Neural cell (in vitro differentiated cells): ENCODE measurements at regions not wholly inside any gene's neighbourhood (a gene's known extent, or its start where the extent isn't known, plus 50 kb on each side); places are given as distances from the start of the nearest gene placed in this dataset.

Experiments
- H2AFZ ChIP-seq: fragments of 200-600, 300-800 bp; sonication (generic), shearing (Covaris generic); 2 replicates; pipeline ENCODE4 v1.6.0; 2014; ENCODE audit warnings: low read depth, mild to moderate bottlenecking, antibody characterized with exemption, low read length, moderate library complexity
- H3F3A ChIP-seq: fragments of 200-600 bp; shearing (Covaris generic); 2 replicates; pipeline ENCODE4 v1.6.1; 2016; ENCODE audit warnings: mild to moderate bottlenecking, moderate library complexity, mixed read lengths, antibody characterized with exemption, low read length; ENCODE audit not compliant: insufficient read depth, poor library complexity, severe bottlenecking
- H3K27ac ChIP-seq: fragments of 200-600, 300-800 bp; sonication (generic), shearing (Covaris generic); 2 replicates; pipeline ENCODE4 v1.5.1; 2014; ENCODE audit warnings: mild to moderate bottlenecking, low read length, moderate library complexity
- H3K27me3 ChIP-seq: fragments of 300-800, 200-600 bp; sonication (generic), shearing (Covaris generic); 2 replicates; pipeline ENCODE4 v1.6.0; 2014; ENCODE audit warnings: mild to moderate bottlenecking, low read depth, low read length, moderate library complexity; ENCODE audit not compliant: insufficient read depth
- H3K36me3 ChIP-seq: fragments of 300-800, 200-600 bp; sonication (generic), shearing (Covaris generic); 2 replicates; pipeline ENCODE4 v1.5.1; 2014; ENCODE audit warnings: mild to moderate bottlenecking, antibody characterized with exemption, low read length, moderate library complexity; ENCODE audit not compliant: insufficient read depth
- H3K4me2 ChIP-seq: fragments of 300-800, 200-600 bp; sonication (generic), shearing (Covaris generic); 2 replicates; pipeline ENCODE4 v1.6.0; 2014; ENCODE audit warnings: mild to moderate bottlenecking, low read length
- H3K4me3 ChIP-seq: fragments of 300-800, 200-600 bp; sonication (generic), shearing (Covaris generic); 2 replicates; pipeline ENCODE4 v1.5.1; 2014; ENCODE audit warnings: mild to moderate bottlenecking, low read length, moderate library complexity
- H3K79me2 ChIP-seq: fragments of 200-600 bp; shearing (Covaris generic); replicated peaks from 2 replicates; pipeline ENCODE4 v1.6.0; 2014; ENCODE audit warnings: mild to moderate bottlenecking, low read length, moderate library complexity; ENCODE audit not compliant: insufficient read depth
- H3K9ac ChIP-seq: fragments of 300-800, 200-600 bp; sonication (generic), shearing (Covaris generic); 2 replicates; pipeline ENCODE4 v1.6.1; 2016; ENCODE audit warnings: mild to moderate bottlenecking, low read length, mixed read lengths
- H3K9me2 ChIP-seq: fragments of 200-600 bp; shearing (Covaris generic); 2 replicates; pipeline ENCODE4 v1.6.1; 2016; ENCODE audit warnings: mild to moderate bottlenecking, low read length, mixed read lengths; ENCODE audit not compliant: insufficient read depth
- H3K9me3 ChIP-seq: fragments of 200-600, 300-800 bp; sonication (generic), shearing (Covaris generic); 2 replicates; pipeline ENCODE4 v1.6.1; 2016; ENCODE audit warnings: mild to moderate bottlenecking, mixed run types, low read length, moderate library complexity, mixed read lengths
- H4K20me1 ChIP-seq: fragments of 200-600 bp; shearing (Covaris generic); 2 replicates; pipeline ENCODE4 v1.6.1; 2016; ENCODE audit warnings: mild to moderate bottlenecking, mixed run types; ENCODE audit not compliant: insufficient read depth
- CTCF ChIP-seq: fragments of 450-650 bp; IDR thresholded peaks from 2 replicates; pipeline ENCODE4 v1.5.1; 2014; ENCODE audit warnings: antibody characterized with exemption, mild to moderate bottlenecking, moderate library complexity; ENCODE audit not compliant: poor library complexity, severe bottlenecking
- EP300 ChIP-seq: fragments of 450-650 bp; conservative IDR thresholded peaks from 2 replicates; pipeline ENCODE4 v1.6.1; 2014; ENCODE audit warnings: antibody characterized with exemption, mild to moderate bottlenecking, moderate library complexity; ENCODE audit not compliant: poor library complexity, severe bottlenecking
- EZH2 ChIP-seq: fragments of 200-600, 300-800 bp; shearing (Covaris generic), sonication (generic); IDR thresholded peaks from 2 replicates; pipeline ENCODE4 v1.6.1; 2014; ENCODE audit warnings: antibody characterized with exemption, low read length, borderline replicate concordance, mild to moderate bottlenecking; ENCODE audit not compliant: insufficient read depth, poor library complexity, severe bottlenecking
- MXI1 ChIP-seq: fragments of 450-650 bp; conservative IDR thresholded peaks from 2 replicates; pipeline ENCODE4 v1.6.1; 2014; ENCODE audit warnings: antibody characterized with exemption, mild to moderate bottlenecking; ENCODE audit not compliant: poor library complexity, severe bottlenecking
- POLR2AphosphoS5 ChIP-seq: IDR thresholded peaks from 2 replicates; pipeline ENCODE4 v1.6.1; 2012
- RAD21 ChIP-seq: fragments of 450-650 bp; conservative IDR thresholded peaks from 2 replicates; pipeline ENCODE4 v1.6.1; 2014; ENCODE audit warnings: antibody characterized with exemption, mild to moderate bottlenecking, moderate library complexity
- REST ChIP-seq: IDR thresholded peaks from 2 replicates; pipeline ENCODE4 v1.6.1; 2012; ENCODE audit warnings: borderline replicate concordance
- SMC3 ChIP-seq: fragments of 450-650 bp; conservative IDR thresholded peaks from 2 replicates; pipeline ENCODE4 v1.6.1; 2014; ENCODE audit warnings: antibody characterized with exemption, mild to moderate bottlenecking, moderate library complexity; ENCODE audit not compliant: poor library complexity
- TAF1 ChIP-seq: IDR thresholded peaks from 2 replicates; pipeline ENCODE4 v1.6.1; 2012; ENCODE audit warnings: low read depth

- no peak overlapping the region for H3K9ac ChIP-seq
- no peak overlapping the region for H3K4me3 ChIP-seq
- no peaks in the 10 kb centered on the region for H3K27me3 ChIP-seq
- H3K4me2 ChIP-seq = no peak overlapping the region
- TF ChIP-seq SMC3 (no peak), TAF1 (no peak), EZH2 (no peak), MXI1 (no peak), CTCF (no peak), EP300 (no peak), REST (no peak)
- H3F3A ChIP-seq = no peaks in the 10 kb centered on the region
- H3K9me3 ChIP-seq = no peaks in the 10 kb centered on the region
- H4K20me1 ChIP-seq = no peaks in the 10 kb centered on the region
- H2AFZ ChIP-seq = no peak overlapping the region
- H3K79me2 ChIP-seq = no peaks in the 10 kb centered on the region
- no peak overlapping the region for H3K27ac ChIP-seq
- no peaks in the 10 kb centered on the region for H3K36me3 ChIP-seq
- no peaks in the 10 kb centered on the region for H3K9me2 ChIP-seq
Measured at GRCh38 chr6:66184091-66184490, 477.1 kb upstream of the EYS start.

- H3K27ac ChIP-seq = no peak overlapping the region
- no peaks in the 10 kb centered on the region for H3F3A ChIP-seq
- no peak overlapping the region for H2AFZ ChIP-seq
- no peaks in the 10 kb centered on the region for H3K36me3 ChIP-seq
- H3K4me2 ChIP-seq = no peak overlapping the region
- H4K20me1 ChIP-seq = no peaks in the 10 kb centered on the region
- H3K9me2 ChIP-seq = no peaks in the 10 kb centered on the region
- H3K9ac ChIP-seq = no peak overlapping the region
- no peaks in the 10 kb centered on the region for H3K27me3 ChIP-seq
- TF ChIP-seq TAF1 = no peak
- TF ChIP-seq RAD21 = no peak
- TF ChIP-seq EP300 = no peak
- TF ChIP-seq REST = no peak
- no peak for TF ChIP-seq POLR2AphosphoS5
- no peak for TF ChIP-seq CTCF
- TF ChIP-seq SMC3 = no peak
- no peak for TF ChIP-seq MXI1
- TF ChIP-seq EZH2 = no peak
- no peaks in the 10 kb centered on the region for H3K9me3 ChIP-seq
- H3K4me3 ChIP-seq = no peak overlapping the region
- H3K79me2 ChIP-seq = no peaks in the 10 kb centered on the region
Measured at GRCh38 chr6:66179361-66179760, 472.3 kb upstream of the EYS start.
